ENCODE measurements at regions not wholly inside any gene's neighbourhood (a gene's known extent, or its start where the extent isn't known, plus 50 kb on each side); places are given as distances from the start of the nearest gene placed in this dataset.
"Not testable (repeated sequence)": the region's sequence is repeated elsewhere in the genome, so short reads cannot be mapped to it uniquely, and the experiment has no call there.

DNA sequence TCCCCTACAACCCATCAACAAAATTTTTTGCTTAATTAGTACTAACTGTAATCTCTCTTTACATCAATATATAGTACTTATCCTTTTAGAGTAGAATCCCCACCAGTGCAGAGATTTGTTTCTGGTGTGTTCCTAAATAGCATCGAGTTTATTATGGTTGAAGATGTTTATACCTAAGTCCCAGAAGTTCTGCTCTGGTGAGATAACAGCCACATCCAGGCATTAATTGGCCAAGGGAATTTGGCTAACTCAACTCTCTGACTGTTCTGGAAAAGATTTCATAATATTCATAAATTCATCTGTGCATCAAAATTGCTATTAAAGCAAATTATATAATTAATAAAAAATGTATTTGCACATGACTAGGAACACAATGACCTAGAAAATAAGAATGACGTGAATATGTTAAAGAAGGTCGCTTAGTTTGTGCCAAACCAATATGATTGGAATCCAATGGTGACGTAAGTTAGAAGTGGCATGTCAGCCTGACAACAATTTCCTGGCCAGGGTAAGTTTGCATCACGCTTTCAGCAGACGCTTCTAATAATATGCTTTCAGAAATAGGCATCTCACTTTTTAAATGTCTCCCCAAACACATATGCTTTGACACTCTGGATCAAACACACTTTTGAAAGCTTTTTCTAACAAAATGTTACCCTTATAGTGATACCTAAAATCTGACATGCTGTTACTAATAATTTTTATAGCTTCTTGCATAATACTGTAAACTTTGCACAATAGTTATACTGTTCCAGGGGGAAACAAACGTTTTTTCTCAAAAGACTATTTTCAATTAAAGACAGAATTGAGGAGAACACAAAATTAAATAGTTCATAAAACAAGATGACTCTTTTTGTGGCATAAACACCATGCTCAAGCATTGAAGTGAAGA is 236.7 kb downstream of the TENT5A start:
- Histone ChIP-seq H3K4me1 (ENCODE audit: insufficient read depth) (no peaks in the 10 kb centered on the region), H3K36me3 (ENCODE audit: insufficient read depth) (no peaks in the 10 kb centered on the region), H3K4me3 (ENCODE audit: low read depth, low read length) (no peak overlapping the region), H3K27ac (ENCODE audit: low read depth) (no peak overlapping the region)
- WGBS: 51% methylated on average over 7 of the region's 7 CpGs
- DNase-seq (ENCODE audit: extremely low spot score): no peak

DNA sequence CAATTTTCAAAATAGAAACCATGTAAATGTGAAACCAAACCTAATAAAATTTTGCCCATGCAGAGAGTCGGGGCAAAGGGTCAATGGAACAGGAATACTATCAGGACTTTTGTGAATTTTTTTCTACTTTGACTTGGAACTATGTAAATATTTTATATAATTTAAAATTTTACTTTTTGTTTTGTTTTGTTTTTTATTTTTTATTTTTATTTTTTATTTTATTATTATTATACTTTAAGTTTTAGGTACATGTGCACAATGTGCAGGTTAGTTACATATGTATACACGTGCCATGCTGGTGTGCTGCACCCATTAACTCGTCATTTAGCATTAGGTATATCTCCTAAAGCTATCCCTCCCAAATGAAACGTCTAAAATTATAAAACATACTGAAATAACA is 238.3 kb downstream of the TENT5A start:
- not testable (repeated sequence) for H3K36me3 ChIP-seq (ENCODE audit: insufficient read depth); H3K4me1 ChIP-seq (ENCODE audit: insufficient read depth); H3K27ac ChIP-seq (ENCODE audit: low read depth); H3K4me3 ChIP-seq (ENCODE audit: low read depth, low read length); DNase-seq (ENCODE audit: extremely low spot score)
- 89% methylated on average over 4 of the region's 4 CpGs for WGBS

DNA sequence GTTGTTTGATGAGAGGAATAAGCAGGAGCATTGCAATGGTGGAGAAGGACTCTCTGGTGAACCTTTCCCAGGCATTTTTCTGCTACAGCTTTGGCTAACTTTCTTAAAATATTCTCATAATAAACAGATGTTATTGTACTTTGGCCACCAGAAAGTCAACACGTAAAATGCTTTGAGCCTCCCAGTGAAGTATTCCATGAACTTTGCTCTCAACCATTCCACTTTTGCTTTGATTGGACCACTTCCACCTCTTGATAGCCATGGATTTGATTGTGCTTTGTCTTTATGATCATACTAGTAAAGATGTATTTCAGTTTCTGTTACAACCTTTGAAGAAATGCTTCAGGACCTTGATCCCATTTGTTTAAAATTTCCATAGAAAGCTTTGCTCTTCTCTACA is 241.1 kb downstream of the TENT5A start:
- Histone ChIP-seq H3K4me1 (ENCODE audit: insufficient read depth) (no peaks in the 10 kb centered on the region), H3K27ac (ENCODE audit: low read depth) (no peak overlapping the region), H3K36me3 (ENCODE audit: insufficient read depth) (no peaks in the 10 kb centered on the region), H3K4me3 (ENCODE audit: low read depth, low read length) (no peak overlapping the region)
- 37% methylated on average over 1 of the region's 1 CpG for WGBS
- DNase-seq (ENCODE audit: extremely low spot score): no peak

DNA sequence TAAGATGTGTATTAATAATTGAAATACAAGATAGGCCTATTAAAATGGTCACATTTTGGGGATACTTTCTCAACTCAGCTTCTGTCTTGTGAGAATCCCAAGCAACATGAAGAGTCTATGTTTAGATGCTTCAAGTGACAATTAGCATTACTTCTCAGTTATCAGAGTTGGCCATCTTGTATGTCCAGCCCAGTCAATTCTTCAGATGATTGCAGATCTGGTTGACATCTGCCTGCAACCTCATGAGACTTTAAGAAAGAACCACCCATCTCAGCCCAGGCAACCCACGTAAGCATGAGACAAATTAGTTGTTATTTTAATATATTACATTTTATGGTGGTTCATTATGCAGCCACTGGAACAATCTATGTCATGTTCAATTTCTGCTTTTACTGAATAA is 256.5 kb downstream of the TENT5A start:
- H3K4me1 ChIP-seq (ENCODE audit: insufficient read depth): no peaks in the 10 kb centered on the region
- H3K27ac ChIP-seq (ENCODE audit: low read depth): no peak overlapping the region
- no peak overlapping the region for H3K4me3 ChIP-seq (ENCODE audit: low read depth, low read length)
- no peaks in the 10 kb centered on the region for H3K36me3 ChIP-seq (ENCODE audit: insufficient read depth)
- no peak for DNase-seq (ENCODE audit: extremely low spot score)
- 89% methylated on average over 1 of the region's 1 CpG for WGBS

DNA sequence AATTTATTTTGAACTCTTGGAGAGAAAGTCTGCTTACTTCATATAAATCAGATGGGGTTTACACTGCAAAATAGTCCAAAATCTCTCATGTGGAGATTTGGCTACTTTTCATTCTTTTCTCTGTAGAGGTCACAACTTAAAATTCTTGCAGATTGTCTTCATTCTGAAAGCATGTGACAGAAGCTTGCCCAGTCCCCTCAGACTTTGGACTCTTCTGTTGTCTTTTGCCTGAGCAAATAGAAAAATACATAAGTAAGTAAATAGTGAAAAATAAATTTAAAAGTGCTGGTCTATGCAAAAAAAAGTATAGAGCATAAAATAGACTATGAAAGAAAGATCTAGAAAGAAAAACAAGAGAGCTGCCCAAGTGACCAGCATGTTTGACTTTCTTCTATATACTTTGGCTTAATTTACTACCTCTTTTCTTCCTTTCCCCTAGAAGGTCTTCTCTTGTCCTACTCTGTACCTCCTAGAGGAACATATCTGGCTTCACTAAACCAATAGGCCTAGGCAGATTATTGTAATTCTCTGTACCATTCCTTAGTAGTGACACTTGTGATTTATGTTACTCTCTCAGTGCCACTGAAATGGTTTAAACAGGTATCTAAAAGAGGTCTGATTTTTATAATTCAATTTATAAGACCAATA is 260.9 kb downstream of the TENT5A start:
- no peaks in the 10 kb centered on the region for H3K4me1 ChIP-seq (ENCODE audit: insufficient read depth)
- no peak overlapping the region for H3K4me3 ChIP-seq (ENCODE audit: low read depth, low read length)
- H3K27ac ChIP-seq (ENCODE audit: low read depth): no peak overlapping the region
- H3K36me3 ChIP-seq (ENCODE audit: insufficient read depth): no peaks in the 10 kb centered on the region
- DNase-seq (ENCODE audit: extremely low spot score): no peak

DNA sequence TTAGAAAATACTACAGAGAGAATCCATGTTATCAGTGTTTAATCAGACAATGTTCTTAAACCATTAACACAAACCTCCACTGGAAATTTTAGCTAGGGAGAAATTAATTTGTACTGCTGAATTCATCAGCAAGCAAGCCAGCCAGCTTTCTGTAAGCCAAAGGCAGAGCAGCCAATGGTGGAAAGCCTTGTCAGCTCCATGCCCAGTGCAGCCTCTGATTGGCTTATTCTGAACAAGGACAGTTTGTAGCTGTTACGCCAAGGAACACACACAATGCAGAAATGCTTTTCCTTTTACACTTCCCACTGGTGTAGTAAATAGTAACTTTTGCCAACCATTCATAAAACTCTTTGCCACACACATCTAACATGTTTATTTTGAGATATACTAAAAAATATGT is 265.0 kb downstream of the TENT5A start:
- no peak overlapping the region for H3K4me3 ChIP-seq (ENCODE audit: low read depth, low read length)
- 37% methylated on average over 1 of the region's 1 CpG for WGBS
- H3K4me1 ChIP-seq (ENCODE audit: insufficient read depth): no peaks in the 10 kb centered on the region
- H3K36me3 ChIP-seq (ENCODE audit: insufficient read depth): no peaks in the 10 kb centered on the region
- DNase-seq (ENCODE audit: extremely low spot score): no peak
- no peak overlapping the region for H3K27ac ChIP-seq (ENCODE audit: low read depth)

DNA sequence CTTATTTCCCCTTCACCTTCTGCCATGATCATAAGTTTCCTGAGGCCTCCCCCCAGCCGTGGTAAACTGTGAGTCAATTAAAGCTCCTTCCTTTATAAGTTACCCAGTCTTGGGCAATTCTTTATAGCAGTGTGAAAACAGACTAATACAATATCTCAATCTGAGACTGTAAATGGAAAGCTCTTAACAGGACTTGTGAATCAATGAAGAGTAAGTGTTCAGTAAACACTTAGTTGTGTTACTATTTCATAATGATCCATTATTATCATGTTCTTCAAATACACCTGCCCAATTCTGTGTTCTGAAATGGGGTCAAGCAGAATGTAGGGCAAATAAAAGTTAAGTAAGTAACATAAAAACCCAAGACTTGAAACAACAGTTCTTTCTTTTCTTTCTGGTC is 266.2 kb downstream of the TENT5A start:
- 68% methylated on average over 1 of the region's 1 CpG for WGBS
- H3K4me3 ChIP-seq (ENCODE audit: low read depth, low read length): no peak overlapping the region
- H3K36me3 ChIP-seq (ENCODE audit: insufficient read depth): no peaks in the 10 kb centered on the region
- H3K27ac ChIP-seq (ENCODE audit: low read depth): no peak overlapping the region
- no peaks in the 10 kb centered on the region for H3K4me1 ChIP-seq (ENCODE audit: insufficient read depth)
- DNase-seq (ENCODE audit: extremely low spot score): no peak

DNA sequence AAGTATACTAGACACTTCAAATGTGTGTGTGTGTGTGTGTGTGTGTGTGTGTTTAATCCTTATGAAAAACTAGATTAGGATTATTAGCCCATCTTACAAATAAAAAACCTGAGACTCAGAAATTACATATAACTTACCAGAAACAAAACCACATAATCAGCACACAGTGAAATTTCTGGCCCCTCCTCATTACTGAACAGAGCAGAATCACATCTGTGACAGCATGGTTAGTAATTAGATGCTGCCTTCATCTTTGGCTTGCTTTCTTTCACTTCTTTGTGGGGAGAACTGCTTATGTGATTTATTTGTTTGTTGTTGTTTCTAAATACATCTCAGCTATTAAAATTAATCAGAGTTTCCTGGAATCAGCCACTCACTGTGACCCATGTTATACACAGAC is 267.1 kb downstream of the TENT5A start:
- DNase-seq (ENCODE audit: extremely low spot score): no peak
- H3K36me3 ChIP-seq (ENCODE audit: insufficient read depth): no peaks in the 10 kb centered on the region
- no peaks in the 10 kb centered on the region for H3K4me1 ChIP-seq (ENCODE audit: insufficient read depth)
- H3K27ac ChIP-seq (ENCODE audit: low read depth): no peak overlapping the region
- H3K4me3 ChIP-seq (ENCODE audit: low read depth, low read length): no peak overlapping the region

DNA sequence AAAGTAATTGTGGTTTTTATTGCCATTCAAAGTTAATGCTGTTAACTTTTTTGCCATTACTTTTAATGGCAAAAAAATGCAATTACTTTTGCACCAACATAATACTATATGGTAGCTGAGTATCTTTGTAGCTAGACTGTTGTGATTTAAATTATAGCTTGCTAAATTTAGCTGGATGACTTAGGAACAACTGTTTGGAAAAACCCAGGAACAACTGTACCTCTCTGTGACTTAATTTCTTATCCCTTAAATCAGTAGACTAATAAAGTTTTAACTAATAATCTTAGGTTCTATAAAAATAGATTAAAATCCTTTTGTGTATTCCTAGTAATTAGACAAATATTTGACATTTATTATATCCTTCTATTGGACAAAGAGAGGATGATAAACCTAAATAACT is 268.2 kb downstream of the TENT5A start:
- Histone ChIP-seq H3K27ac (ENCODE audit: low read depth) (no peak overlapping the region), H3K4me3 (ENCODE audit: low read depth, low read length) (no peak overlapping the region), H3K4me1 (ENCODE audit: insufficient read depth) (peaks cover 1% of the 10 kb centered on the region), H3K36me3 (ENCODE audit: insufficient read depth) (no peaks in the 10 kb centered on the region)
- DNase-seq (ENCODE audit: extremely low spot score): no peak

DNA sequence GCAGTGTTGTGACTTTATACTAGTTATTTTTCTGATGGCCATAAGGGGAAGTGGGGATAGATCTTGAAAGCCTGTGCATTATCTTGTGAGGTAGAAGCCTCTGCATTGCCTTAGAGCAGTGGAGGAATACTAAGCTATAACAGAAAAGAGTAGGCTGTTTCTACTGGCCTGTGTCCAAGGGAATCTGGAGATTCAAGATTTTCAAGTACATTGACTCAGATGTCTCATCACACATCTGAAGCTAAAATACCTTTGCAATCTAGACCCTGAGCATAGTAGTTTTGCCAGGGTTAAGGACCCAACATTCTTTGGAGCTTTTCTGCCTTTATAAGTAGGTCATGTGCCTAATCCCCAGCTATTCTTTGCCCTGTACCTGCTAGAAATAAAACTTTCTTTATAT is 272.3 kb downstream of the TENT5A start:
- Histone ChIP-seq H3K36me3 (ENCODE audit: insufficient read depth) (no peaks in the 10 kb centered on the region), H3K27ac (ENCODE audit: low read depth) (no peak overlapping the region), H3K4me3 (ENCODE audit: low read depth, low read length) (no peak overlapping the region), H3K4me1 (ENCODE audit: insufficient read depth) (peaks cover 1% of the 10 kb centered on the region)
- DNase-seq (ENCODE audit: extremely low spot score): no peak

DNA sequence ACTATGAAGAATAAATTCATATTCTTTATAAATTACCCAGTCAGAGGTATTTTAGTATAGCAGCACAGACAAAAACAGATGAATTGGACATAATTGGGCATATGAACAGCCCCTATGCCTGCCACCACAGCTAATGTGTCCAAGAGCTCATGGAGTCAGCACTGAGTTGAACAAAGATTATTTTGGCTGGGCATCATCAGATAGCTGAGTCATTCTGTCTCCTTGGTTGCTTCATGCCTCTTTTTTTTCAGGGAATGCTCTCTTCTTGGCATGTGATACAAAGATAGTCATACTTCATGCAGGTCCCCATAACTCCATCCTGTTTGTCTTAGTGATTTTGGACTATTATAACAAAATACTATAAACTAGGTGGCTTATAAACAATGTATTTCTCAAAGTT is 275.6 kb downstream of the TENT5A start:
- H3K27ac ChIP-seq (ENCODE audit: low read depth): no peak overlapping the region
- DNase-seq (ENCODE audit: extremely low spot score): no peak

DNA sequence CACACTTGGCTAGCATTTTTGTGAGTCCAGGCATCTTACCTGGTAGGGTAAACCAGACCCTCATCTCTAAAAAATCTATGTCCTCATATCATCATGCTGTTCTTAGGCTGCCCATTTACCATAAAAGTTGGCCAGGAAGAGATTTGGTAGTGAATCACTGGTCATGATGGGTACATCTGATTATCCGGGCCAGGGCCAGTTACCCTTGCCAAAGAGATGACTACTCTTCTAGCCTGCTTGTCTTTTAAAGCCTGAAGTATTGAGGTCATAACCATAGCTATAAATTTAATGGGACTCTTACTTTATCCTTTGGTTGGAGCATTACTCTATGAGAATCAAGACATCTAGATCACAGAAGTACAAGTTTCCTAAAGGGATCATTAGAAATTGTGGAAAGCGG is 276.8 kb downstream of the TENT5A start:
- no peak for DNase-seq (ENCODE audit: extremely low spot score)
- Histone ChIP-seq H3K36me3 (ENCODE audit: insufficient read depth) (no peaks in the 10 kb centered on the region), H3K4me3 (ENCODE audit: low read depth, low read length) (no peak overlapping the region), H3K4me1 (ENCODE audit: insufficient read depth) (peaks cover 1% of the 10 kb centered on the region), H3K27ac (ENCODE audit: low read depth) (no peak overlapping the region)
- WGBS: 88% methylated on average over 2 of the region's 2 CpGs

More for the DNA sequence above, 275.6 kb downstream of the TENT5A start:
- no peaks in the 10 kb centered on the region for H3K36me3 ChIP-seq (ENCODE audit: insufficient read depth)
- peaks cover 1% of the 10 kb centered on the region for H3K4me1 ChIP-seq (ENCODE audit: insufficient read depth)
- H3K4me3 ChIP-seq (ENCODE audit: low read depth, low read length): no peak overlapping the region

DNA sequence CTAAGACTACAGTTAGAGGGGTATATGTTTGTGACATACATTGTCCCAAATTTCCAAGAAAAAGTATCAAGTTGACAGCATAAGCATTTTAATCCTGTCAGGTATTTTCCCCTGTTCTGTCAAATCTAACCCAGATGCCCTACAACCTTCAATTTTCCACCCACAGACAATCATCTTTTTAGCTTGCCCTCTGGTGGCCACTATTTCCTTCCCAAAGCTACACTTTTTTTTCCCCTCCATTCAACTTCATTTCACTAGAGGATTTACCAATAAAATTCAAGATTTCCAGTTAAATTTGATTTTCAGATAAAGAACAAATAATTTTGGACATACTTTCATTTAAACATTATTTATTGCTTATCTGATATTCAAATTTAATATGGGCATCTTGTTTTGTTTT is 286.6 kb downstream of the TENT5A start:
- Histone ChIP-seq H3K36me3 (ENCODE audit: insufficient read depth) (no peaks in the 10 kb centered on the region), H3K4me3 (ENCODE audit: low read depth, low read length) (no peak overlapping the region), H3K27ac (ENCODE audit: low read depth) (no peak overlapping the region), H3K4me1 (ENCODE audit: insufficient read depth) (no peaks in the 10 kb centered on the region)
- DNase-seq (ENCODE audit: extremely low spot score): no peak

DNA sequence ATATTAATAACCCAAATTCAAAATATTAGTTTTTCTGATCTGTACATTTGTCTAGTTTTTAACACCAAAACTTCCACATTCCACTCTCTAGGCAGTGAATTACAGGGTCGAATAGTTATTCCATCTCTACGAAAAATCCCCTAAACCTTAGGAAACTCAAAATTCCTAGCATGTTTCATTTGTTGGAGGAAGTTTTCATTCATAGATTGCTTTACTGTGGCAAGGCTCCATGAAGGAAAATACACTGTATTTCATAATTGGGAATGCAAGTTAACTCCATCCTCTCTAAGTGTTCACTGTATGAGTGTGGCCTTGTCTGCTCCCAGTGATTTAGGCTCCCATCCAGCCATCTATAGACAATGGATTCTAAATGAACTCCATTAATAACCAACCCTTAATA is 296.1 kb downstream of the TENT5A start:
- Histone ChIP-seq H3K4me3 (ENCODE audit: low read depth, low read length) (no peak overlapping the region), H3K36me3 (ENCODE audit: insufficient read depth) (no peaks in the 10 kb centered on the region), H3K27ac (ENCODE audit: low read depth) (no peak overlapping the region), H3K4me1 (ENCODE audit: insufficient read depth) (no peaks in the 10 kb centered on the region)
- 64% methylated on average over 2 of the region's 2 CpGs for WGBS
- no peak for DNase-seq (ENCODE audit: extremely low spot score)

Data from urinary bladder (tissue), 3 donors.